Testis (tissue), 2 donors: ENCODE measurements at regions not wholly inside any gene's neighbourhood (a gene's known extent, or its start where the extent isn't known, plus 50 kb on each side); places are given as distances from the start of the nearest gene placed in this dataset.

ENCODE experiments used
- CTCF ChIP-seq, 3 experiments: fragments of 450-650 bp in 2 of 3; fragments of 200-600 bp in 1 of 3; sonication (generic) in 1 of 3; IDR thresholded peaks; one replicate each; pipeline ENCODE4 v1.5.1; 2016 to 2019; ENCODE audit warnings: antibody characterized with exemption in 3 of 3, mild to moderate bottlenecking in 2 of 3, moderate library complexity in 1 of 3
- POLR2A ChIP-seq: fragments of 450-650 bp; IDR thresholded peaks from one replicate; pipeline ENCODE4 v1.6.1; 2017; ENCODE audit warnings: antibody characterized with exemption, mild to moderate bottlenecking, moderate library complexity

- TF ChIP-seq CTCF (IDR thresholded peaks at IDR 0.05), result no peak
- no peak for TF ChIP-seq POLR2A
Observed at GRCh38 chr15:29645841-29646240, 176.4 kb downstream of the TJP1 start.
